ENCODE measurements at regions not wholly inside any gene's neighbourhood (a gene's known extent, or its start where the extent isn't known, plus 50 kb on each side); places are given as distances from the start of the nearest gene placed in this dataset.

DNA sequence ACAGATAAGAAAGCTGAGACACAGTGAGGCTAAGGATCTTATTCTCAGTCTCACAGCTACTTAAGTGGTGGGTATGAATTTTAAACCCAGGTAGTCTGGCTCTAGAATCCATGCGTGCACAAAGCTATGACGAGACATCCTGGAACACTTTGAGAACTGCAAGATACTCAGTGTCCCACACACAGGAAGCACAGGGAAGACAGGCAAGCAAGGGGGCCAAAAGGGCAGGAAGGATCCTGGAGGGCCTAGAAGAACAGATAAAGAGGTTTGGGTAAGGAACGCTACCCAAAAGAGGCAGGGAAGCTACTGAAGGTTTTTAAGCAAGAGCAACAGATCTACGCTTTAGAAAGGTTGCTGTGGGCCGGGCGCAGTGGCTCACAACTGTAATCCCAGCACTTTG is 99.1 kb upstream of the HES1 start:
- TF ChIP-seq, protein P1, sequence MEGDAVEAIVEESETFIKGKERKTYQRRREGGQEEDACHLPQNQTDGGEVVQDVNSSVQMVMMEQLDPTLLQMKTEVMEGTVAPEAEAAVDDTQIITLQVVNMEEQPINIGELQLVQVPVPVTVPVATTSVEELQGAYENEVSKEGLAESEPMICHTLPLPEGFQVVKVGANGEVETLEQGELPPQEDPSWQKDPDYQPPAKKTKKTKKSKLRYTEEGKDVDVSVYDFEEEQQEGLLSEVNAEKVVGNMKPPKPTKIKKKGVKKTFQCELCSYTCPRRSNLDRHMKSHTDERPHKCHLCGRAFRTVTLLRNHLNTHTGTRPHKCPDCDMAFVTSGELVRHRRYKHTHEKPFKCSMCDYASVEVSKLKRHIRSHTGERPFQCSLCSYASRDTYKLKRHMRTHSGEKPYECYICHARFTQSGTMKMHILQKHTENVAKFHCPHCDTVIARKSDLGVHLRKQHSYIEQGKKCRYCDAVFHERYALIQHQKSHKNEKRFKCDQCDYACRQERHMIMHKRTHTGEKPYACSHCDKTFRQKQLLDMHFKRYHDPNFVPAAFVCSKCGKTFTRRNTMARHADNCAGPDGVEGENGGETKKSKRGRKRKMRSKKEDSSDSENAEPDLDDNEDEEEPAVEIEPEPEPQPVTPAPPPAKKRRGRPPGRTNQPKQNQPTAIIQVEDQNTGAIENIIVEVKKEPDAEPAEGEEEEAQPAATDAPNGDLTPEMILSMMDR (IDR thresholded peaks at IDR 0.05): no peak
- TF ChIP-seq POLR2A (IDR thresholded peaks at IDR 0.05): no peak
